ENCODE measurements at regions not wholly inside any gene's neighbourhood (a gene's known extent, or its start where the extent isn't known, plus 50 kb on each side); places are given as distances from the start of the nearest gene placed in this dataset.

DNA sequence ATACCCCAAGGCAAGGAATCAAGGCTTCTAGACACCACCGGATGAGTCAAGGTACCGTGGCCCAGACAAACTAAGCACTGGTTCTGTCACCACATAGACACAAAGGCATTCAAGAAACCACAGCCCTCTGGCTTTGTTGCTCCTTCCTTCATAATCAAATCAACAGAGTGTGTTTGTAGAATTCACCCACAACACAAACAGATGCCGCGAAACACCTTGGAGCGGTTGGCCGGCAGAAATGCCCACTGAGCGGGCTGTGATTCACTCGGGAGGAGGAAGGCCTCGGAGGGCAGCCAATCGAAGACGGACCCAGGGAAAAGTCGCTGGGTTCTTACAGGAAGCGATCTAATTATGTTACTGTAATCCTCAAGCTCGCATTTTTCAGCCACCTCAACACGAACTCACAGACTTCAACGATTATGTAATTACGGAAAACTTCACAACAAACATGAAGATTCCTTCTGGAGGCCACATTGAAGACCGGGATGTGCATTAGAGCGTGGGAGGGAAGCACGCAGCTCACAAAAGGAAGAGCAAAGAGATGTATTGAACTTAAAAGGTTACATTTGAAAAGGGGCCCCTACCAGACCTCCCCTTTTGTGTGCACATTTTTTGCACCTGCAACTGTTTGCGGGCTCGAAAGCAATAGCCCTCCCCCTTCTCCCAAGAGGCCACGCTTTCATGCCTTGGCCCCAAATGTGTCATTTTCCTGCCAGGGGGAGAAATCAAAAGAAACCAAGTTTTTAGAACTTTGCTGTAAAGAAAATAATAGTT, 184.7 kb upstream of the PREP start:
- no peak for DNase-seq (ENCODE audit: low read depth in 2 of 2)

DNA sequence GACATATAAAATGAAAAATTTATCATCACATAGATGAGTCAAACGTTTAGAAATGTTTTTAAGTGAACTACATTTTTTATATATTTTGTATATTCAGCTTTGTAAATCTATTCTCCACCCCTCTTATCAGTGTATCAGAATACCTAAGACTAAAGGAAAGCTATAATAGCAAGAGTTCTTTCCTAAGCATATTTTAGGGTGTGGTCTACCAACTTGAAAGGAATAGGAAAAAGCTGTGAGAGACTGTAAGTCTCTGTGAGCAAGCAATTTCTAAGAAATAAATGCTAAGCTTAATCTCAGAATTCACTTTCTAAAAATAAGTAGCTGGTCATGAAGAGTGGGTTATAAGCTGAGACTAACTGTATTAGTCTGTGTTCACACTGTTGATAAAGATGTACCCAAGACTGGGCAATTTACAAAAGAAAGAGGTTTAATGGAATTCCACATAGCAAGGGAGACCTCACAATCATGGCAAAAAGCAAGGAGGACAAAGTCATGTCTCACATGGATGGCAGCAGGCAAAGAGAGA, 175.4 kb upstream of the PREP start:
- no peak for DNase-seq (ENCODE audit: low read depth in 2 of 2)

DNA sequence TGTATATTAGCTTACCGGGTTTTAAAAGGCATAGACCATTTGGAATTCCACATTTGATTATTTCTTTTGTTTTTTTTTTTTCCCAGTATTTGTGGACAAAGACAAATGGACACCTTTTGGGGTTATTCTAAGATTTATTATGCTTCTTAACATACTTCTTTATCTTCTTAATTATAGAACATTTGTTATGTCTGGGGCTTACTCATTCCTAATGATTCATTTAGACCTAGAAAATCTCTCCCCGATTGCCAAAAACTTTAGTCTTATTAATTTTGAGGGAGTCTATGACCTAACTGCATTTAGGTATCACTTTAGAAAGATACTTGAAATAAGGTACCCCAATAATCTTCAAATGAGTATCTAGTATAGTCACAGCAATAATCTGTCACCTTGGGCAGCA, 170.7 kb upstream of the PREP start:
- no peak for DNase-seq (ENCODE audit: low read depth in 2 of 2)

DNA sequence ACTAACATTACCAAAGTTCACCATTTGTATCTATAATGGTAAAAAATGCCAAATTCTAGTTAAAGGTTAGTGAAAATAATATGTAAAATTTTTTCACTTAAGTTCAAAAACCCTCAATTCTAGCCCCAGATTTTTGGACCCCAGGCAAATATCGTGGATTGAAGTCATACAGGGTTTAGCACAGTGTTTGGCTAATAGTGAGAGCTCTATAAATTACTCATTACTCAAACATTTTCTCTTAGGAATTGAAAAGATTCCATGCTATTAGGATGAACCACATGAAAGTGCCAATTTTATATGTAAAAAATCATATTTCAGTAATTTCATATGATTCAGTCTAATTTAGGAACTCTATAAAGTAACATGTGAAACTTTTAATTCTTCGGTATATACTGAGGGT, 170.3 kb upstream of the PREP start:
- no peak for DNase-seq (ENCODE audit: low read depth in 2 of 2)

DNA sequence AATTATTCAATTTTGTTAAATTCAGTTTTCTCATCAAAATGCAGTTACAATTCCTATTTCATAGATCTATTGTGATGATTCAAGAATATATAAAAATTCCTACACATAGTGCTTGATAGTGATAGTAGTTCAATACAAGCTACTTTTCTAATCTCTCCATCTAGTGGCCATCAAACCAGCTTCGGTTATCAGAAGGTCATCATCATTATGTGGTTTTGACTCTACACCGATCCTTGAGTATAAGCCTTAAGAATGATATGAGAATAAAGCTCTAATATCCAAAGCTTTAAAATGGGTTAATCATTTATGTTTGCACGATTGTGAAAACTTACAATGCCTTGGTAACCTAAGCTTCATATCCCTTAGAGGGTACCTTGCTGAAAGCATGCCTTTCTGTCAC, 167.5 kb upstream of the PREP start:
- no peak for DNase-seq (ENCODE audit: low read depth in 2 of 2)

DNA sequence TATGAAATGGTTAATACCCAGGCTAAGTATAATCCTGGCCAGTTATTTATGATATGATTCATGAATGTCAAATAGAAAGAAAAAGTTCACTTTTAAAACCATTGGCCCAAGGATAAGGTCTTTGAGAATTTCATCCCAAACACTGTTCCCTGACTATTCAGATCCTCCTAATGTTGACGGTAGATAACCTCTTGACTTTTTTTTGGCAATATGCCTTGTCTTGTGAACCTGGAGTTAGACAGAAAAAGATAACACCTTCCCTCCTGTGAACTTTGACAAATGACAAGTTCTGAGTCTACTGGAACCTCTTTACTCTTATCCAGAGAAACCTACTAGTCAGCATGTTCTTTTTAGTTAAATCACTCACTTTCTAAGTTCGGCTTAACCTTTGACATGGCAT, 166.8 kb upstream of the PREP start:
- DNase-seq (ENCODE audit: low read depth in 2 of 2): no peak

DNA sequence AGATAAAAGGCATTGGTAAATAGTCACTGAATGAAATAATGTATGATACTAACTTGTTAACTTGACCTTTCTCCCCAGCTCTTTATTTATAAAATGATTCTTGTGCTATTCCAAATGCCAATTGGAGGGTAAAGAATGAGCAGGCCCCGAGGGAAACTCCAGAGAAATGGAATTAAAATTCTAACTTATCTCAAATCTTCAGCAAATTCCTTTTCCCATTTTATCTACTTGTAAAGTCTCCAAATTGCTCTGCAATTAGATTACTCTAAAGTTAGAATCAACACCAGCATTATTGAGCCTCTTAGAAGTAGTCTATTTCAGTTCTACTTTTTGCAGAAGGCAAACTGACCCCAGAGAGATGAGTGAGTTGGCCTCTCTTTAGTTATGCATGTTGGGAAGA, 165.9 kb upstream of the PREP start:
- DNase-seq (ENCODE audit: low read depth in 2 of 2): no peak

DNA sequence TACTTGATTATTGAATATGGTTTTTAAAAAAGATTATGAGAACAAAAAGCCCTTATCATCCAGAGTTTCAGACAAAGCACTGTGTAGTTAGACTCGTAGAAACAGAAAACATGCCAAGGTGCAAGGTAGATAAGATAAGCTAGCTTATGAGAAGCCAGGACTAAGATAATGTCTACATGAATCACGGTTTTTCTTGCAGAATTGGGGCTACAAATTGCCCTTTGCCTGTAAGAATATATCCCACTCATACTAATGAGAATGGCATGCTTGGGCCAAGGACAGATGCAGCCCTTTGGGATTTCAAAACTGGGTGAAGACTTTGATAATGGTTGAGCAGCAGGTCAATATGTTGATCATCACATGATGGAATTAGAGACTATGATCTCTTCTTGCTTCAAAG, 165.3 kb upstream of the PREP start:
- no peak for DNase-seq (ENCODE audit: low read depth in 2 of 2)

DNA sequence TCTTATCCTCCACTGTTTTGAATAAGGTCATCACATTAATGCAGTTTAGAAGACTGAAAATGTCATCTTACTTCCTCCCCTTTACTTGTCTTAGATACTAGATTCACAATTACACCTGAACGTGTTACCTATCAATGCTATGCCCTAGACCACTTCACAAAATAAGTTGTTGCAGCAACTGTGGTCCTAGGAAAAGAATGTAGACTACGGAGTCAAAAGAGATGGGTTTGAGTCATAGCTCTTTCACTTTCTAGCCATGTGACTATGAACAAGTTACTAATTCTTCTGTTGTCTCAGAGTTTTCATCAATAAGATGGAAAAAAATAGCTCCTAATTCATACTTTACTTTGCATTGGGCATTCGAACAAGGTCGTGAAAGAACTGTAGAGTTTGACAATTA, 164.3 kb upstream of the PREP start:
- DNase-seq (ENCODE audit: low read depth in 2 of 2): no peak

DNA sequence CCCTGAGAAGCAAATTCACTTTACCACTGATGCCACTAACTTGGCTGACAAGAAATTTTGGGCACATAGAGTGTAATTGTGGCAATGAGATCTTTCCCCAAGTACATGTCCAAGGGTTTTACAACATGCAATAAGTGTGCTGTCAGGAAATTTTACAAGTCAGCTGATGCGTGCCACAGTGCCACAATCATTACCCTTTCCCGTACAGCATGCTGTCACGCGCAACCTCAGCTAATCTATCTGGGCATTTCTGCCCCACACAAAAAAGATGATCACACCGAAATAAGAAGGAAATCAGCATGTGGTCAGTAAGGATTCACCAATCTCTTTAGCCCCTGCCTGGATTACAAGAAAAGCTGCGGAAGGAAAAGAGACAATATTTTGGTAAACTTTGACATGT, 163.6 kb upstream of the PREP start:
- no peak for DNase-seq (ENCODE audit: low read depth in 2 of 2)

DNA sequence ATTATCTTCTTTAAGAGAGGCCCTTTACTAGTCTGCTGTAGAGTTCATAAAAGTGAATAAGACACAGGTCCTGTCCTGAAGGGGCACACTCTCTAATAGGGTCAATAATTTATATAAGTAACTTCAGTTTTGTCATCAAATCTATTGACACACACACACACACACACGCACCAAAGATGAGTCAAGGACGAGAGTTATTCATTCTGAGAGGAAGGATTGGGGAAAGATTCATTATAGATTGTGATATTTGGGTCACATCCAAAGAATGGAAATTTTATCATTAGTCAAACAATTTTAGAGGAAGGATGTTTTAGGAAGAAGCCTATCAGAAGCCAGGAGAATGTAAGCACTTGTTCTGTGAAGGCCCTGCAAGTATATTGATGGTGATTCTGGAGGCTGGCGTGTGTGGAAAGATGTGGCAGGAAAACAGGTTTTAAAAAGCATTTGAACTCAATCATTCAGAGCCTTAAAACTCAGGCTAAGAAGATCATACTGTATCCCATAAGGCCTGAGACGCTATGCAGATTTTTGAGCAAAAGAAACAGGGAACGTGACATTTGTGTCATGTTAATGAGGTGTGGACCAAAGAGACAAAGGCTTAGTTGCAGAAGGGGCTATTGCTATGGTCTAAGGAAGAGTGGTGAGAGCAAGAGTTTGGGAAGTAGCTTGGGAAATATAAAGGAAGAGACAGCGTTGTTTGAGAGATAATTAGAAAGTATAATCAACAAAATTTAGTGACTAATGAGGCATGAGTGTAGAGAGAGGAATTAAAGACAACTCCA, 161.4 kb upstream of the PREP start:
- no peak for DNase-seq (ENCODE audit: low read depth in 2 of 2)

DNA sequence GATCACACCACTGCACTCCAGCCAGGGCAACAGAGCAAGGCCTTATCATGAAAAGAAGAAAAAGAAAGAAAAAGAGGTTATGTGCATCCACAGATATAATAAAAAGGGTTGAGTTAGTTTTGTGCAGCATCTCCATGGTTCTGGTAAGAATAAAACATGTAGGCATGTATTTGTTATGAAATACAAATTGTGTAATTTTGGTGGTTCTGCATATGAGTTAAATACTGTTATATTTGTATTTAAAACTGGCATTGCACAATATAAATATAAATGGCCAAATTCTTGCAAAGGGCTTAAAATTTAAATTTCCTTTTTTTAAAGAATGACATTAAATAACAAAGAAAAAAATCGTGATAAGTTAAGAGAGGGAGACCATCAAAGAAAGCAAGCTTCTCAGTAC, 159.1 kb upstream of the PREP start:
- DNase-seq (ENCODE audit: low read depth in 2 of 2): no peak

DNA sequence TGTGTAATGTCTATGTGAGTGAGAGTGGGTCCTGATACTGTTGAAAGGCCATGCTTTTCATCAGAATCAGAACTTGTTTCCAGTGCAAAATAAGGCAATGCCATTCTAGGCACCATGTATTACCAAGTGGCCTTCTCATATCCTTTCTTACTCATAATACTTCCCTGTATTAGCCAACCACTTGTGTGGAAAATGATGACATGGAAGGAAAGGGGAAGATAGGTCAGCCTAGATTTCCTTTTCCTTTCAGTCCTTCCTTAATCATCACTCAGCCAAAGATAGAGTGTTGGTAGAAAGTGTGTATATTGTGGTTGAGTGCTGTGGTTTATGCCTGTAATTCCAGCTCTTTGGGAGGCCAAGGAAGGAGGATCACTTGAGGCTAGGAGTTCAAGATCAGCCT, 158.6 kb upstream of the PREP start:
- no peak for DNase-seq (ENCODE audit: low read depth in 2 of 2)

DNA sequence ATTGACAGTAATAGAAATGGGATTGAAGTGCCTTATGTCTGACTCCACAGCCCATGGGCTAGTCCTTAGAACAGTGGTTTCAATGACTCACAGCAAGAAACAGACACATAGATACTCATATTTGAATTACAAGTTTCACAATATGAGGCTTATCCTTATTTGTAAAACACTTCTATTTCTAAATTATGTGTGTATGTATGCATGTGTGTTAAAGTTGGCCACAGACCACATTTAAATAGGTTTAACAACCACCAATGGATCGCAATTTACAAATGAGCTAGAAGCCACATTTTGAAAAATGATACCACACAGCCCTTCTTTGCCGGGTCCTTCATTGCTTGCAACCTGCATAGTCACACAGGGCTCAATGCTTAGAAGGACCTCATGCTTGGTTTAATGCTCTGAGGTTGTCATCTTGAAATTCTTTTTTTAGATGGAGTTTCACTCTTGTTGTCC, 157.8 kb upstream of the PREP start:
- no peak for DNase-seq (ENCODE audit: low read depth in 2 of 2)

DNA sequence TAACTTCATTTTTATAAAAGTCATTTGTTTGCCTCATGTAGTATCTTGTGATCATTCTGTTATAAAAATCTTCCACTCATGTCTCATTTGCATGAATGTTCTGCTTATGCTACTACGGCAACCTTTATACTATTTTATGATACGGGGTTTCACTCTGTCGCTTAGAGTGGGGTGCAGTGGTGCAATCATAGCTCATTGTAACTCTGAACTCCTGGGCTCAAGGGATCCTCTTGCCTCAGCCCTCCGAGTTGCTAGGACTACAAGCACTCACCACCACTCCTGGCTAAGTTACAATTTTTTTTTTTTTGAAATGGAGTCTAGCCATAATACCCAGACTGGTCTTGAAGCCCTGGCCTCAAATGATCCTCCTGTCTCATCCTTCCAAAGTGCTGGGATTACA, 154.4 kb upstream of the PREP start:
- DNase-seq (ENCODE audit: low read depth in 2 of 2): no peak

DNA sequence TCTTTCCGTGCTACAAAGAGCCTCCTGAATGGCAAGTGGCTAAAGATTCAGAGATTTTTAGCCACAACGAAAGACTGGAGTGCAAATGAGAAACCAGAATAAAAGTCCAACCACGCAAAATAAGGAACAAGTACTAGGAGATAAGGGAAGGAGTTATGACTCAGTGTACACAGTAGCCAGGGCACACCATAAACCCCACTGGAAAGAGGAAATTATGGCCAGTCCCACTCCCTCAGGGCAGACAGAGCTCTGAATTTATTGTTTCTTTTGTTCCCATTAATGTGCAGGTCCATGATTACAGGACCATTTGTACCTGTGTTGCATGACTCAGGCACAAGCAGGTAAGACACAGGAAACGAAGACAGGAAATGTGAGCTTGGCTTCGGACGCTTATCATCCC, 150.3 kb upstream of the PREP start:
- DNase-seq (ENCODE audit: low read depth in 2 of 2): no peak

DNA sequence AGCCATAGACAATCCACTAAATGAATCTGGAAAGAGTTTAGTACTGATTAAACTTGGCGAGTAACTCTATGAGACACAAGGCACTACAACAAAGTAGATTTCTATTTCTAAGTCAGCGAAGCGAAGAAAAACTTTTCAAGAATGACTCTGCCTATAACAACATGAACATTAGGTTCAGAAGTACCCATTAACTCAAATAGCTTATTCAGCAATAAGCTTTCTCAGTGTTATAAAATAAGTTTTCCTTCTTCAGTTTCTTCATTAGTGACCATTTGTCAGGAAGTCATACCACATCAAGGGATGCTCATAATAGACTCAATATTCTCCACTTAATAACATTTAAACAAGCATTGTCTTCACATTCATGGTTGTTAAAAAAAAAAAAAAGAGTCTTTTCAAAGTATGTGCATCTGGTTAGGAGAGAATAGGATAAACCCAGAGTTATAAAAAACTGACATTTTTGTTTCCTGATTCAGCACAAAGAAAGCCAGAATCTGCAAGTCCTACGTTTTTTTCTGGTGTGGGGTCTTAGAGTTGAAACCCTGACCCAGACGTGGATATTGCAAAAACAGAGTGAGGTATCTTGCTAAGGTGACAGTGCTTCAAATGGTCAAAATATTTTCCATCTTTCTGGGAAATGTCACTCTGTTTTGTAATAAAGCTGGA, 148.2 kb upstream of the PREP start:
- DNase-seq (ENCODE audit: low read depth in 2 of 2): no peak

DNA sequence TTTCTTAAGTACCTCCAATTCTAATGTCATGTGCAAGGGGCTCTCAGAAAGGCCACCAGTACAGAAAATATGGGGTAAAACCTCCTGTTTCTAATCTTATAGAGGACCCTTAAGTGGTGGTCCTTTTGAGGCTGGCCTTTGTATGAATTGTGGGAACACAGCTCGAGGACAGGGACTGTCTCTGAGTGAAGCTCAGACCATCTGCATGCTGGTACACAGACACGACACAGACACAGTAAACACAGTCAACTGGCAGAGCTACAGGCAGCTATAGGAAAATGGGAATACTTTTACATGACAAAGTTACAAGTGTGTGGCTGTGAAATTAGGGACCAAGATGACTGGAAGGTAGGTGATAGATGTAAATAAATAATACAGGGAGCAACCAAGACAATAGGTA, 143.9 kb upstream of the PREP start:
- DNase-seq (ENCODE audit: low read depth in 2 of 2): no peak

DNA sequence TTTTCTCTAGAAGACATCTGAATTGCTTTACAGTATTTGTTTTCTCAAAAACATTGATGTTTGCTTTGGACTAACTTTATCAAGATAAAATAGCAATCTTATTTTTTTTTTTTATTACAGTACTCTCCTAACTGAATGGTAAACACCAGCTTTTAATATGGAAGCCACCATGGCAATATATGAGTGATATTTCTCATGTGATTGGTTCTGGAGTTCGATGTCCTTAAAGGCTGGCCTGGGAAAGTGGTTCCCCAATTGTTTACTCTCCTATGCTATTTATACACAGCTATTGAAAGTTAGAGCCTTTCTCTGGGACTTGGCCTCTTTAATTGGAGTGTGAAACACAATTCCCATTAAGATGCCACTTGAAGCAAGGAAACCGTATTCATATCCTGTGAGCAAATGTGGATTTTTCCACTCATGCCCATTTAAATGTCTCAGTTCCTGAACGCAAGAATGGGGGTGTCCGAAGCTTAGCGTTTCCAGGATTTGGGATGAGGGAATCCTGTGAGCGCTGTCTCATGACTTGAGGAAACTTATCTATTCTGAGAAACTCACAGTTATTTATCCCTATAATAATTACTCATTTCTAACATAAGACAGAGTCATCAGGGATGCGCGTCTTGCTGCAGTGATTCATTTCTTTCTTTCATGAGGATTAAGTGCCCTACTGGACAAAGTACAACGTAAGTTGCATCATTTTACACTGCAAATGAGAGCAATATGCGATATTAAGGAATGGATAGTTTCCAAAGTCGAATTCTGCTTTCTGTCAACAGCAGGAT, 143.3 kb upstream of the PREP start:
- no peak for DNase-seq (ENCODE audit: low read depth in 2 of 2)

DNA sequence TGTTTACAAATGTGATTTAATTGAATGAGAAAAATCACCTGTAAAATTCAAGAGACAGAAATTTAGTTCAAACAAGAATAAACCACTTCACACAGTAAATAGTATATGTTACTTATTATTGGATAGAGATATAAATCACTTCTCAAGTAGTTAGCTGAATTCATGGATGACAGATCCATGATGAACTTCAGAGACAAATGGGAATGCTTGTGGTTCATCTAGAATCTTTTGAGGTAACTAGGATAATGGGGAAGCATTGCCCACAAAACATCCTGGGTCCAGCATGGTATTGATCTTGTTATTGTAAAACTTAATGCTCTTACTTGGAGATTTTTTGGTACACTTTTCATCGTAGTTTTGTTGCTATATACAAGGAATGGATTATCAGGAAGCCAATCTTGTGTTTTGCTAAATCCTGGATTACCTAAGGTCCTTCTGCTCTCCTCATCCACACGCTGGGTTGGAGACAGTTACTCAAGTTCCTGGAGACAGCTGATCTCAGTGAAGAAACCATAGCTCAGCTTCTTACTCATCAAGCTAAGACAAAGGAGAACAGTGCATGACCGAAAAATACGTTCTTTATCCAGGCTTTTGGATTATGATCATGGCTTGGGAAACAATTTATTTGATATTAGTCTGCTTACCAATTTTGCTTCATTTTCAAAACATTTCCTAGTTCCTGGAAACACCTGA, 142.5 kb upstream of the PREP start:
- no peak for DNase-seq (ENCODE audit: low read depth in 2 of 2)

DNA sequence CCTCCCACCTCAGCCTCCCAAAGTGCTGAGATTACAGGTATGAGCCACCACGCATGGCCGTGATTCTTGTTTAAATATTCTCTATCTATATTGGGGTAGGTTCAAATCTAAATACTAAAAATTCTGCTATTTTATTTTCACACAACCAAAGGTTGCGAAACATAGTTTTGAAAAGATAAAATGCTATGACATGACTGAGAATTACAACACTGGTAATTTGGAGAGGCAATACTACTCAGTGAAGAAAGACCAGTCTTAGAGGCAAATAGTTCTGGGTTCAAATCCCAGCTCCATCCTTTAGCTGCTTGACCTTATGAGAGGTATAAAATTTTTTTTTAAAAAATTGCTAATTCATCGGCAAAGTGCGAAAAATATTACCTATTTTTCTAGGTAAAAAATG, 137.0 kb upstream of the PREP start:
- DNase-seq (ENCODE audit: low read depth in 2 of 2): no peak

All from stimulated activated CD8-positive, alpha-beta memory T cell treated with anti-CD3 and anti-CD28 coated beads, Interleukin-2, amount 100 ng/mL, for 48 hours (primary cell).